HG03469 (cell line): ENCODE measurements at regions not wholly inside any gene's neighbourhood (a gene's known extent, or its start where the extent isn't known, plus 50 kb on each side); places are given as distances from the start of the nearest gene placed in this dataset.
"Not testable (repeated sequence)": the region's sequence is repeated elsewhere in the genome, so short reads cannot be mapped to it uniquely, and the experiment has no call there.

Source experiments
- ATAC-seq: cut with Tn5 transposase; IDR thresholded peaks from one replicate; pipeline ENCODE4 v1.9.1; 2021; ENCODE audit warnings: mild to moderate bottlenecking, moderate library complexity, moderate number of reproducible peaks; ENCODE audit not compliant: unreplicated experiment

GRCh38 chr7:16267953-16268820 is 153.2 kb downstream of the CRPPA start:
- no peak for ATAC-seq

- ATAC-seq = no peak
Measured at GRCh38 chr7:16266877-16267276, 154.5 kb downstream of the CRPPA start.

GRCh38 chr7:16266470-16266869 is 154.9 kb downstream of the CRPPA start:
- ATAC-seq = not testable (repeated sequence)

- ATAC-seq = no peak
Measured at GRCh38 chr7:16265863-16266458, 155.4 kb downstream of the CRPPA start.

- no peak for ATAC-seq
Measured at GRCh38 chr7:16264823-16265804, 156.2 kb downstream of the CRPPA start.

- no peak for ATAC-seq
Measured at GRCh38 chr7:16264036-16264819, 157.1 kb downstream of the CRPPA start.

DNA sequence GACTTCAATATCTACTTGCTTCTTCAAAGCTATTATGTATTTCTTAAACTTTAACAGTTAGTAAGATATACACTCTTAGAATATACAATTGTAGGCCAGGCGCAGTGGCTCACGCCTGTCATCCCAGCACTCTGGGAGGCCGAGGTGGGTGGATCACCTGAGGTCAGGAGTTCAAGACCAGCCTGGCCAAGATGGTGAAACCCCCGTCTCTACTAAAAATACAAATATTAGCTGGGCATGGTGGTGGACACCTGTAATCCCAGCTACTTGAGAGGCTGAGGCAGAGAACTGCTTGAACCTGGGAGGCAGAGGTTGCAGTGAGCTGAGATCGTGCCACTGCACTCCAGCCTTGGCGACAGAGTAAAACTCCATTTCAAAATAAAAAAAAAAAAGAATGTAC is 158.0 kb downstream of the CRPPA start:
- not testable (repeated sequence) for ATAC-seq

- no peak for ATAC-seq
Measured at GRCh38 chr7:16261654-16262053, 159.7 kb downstream of the CRPPA start.

GRCh38 chr7:16261100-16261499 is 160.2 kb downstream of the CRPPA start:
- ATAC-seq = no peak

DNA sequence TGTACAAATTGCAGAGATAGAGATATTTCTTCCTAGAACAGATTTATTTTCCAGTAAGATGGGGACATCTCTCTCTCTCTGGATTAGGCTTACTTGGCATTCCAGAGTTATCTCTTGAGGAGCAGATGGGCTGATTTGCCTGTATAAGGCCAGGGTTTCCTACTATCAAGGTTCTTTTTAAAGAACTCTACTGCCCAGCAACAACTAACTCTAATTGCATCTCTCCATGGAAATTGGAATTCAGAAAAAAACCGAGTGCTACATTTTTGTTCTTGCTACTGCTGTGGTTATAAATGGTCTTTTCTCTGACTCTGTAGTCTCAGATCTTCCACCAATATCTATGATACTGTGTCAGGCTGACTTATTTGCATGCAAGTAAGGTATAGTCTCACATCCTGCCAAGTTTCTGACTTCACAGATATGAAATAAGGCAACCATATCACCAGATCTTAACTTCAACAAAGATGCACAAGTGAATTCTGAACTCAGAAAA is 161.1 kb downstream of the CRPPA start:
- peak; percentile 91 for ATAC-seq

DNA sequence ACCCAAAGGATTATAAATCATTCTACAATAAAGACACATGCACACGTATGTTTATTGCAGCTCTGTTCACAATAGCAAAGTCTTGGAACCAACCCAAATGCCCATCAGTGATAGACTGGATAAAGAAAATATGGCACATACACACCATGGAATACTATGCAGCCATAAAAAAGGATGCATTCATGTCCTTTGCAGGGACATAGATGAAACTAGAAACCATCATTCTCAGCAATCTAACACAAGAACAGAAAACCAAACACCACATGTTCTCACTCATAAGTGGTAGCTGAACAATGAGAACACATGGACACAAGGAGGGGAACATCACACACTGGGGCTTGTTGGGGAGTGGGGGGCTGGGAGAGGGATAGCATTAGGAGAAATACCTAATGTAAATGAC is 164.9 kb downstream of the CRPPA start:
- not testable (repeated sequence) for ATAC-seq

DNA sequence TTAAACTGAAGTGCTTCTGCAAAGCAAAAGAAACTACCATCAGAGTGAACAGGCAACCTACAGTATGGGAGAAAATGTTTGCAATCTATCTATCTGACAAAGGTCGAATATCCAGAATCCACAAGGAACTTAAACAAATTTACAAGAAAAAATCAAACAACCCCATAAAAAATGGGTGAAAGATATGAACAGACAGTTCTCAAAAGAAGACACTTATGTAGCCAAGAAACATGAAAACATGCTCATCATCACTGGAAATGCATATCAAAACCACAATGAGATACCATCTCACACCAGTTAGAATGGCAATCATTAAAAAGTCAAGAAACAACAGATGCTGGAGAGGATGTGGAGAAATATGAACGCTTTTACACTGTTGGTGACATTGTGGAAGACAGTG is 165.4 kb downstream of the CRPPA start:
- not testable (repeated sequence) for ATAC-seq

GRCh38 chr7:16250655-16251054 is 170.7 kb downstream of the CRPPA start:
- ATAC-seq = not testable (repeated sequence)

DNA sequence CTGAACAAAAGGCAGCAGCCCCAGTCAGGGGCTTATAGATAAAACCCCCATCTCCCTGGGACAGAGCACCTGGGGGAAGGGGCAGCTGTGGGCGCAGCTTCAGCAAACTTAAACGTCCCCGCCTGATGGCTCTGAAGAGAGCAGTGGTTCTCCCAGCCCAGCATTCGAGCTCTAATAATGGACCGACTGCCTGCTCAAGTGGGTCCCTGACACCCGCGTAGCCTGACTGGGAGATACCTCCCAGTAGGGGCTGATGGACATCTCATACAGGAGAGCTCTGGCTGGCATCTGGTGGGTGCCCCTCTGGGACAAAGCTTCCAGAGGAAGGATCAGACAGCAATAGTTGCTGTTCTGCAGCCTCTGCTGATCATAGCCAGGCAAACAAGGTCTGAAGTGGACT is 172.1 kb downstream of the CRPPA start:
- ATAC-seq = not testable (repeated sequence)

- ATAC-seq = not testable (repeated sequence)
Measured at GRCh38 chr7:16248556-16248955, 172.8 kb downstream of the CRPPA start.

GRCh38 chr7:16244469-16244868 is 176.9 kb downstream of the CRPPA start:
- no peak for ATAC-seq

DNA sequence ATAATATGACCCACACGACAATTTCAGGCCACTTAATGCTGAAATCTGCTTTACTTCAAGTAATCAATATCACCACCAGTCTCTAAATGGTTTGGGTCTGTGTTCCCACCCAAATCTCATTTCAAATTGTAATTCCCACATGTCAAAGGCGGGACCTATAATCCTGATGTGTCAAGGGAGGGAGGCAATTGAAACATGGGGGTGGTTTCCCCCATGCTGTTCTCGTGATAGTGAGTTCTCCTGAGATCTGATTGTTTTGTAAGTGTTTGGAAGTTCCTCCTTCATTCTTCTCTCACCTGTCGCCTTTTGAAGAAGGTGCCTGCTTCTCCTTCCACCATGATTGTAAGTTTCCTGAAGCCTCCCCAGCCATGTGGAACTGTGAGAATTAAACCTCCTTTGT is 178.4 kb downstream of the CRPPA start:
- ATAC-seq = no peak

- ATAC-seq = no peak
Measured at GRCh38 chr7:16241017-16241416, 180.3 kb downstream of the CRPPA start.

DNA sequence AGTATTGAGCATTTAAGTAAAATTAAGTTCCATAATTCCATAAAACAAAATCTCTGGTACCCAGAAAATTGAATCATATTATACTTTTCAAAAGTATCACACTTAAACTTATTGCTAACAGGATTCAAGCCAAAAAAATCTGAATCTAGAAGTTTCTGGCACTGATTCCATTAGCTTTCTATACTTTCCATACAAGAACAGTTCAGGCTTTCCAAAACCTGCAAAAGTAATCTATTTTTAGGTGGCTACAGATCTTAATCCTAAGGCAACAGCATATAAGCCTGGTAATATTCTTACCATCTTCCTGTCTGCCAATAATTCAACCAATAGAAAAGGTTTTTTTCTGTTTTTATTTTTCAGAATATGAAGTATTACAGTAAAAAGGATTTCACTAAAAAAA is 185.0 kb downstream of the CRPPA start:
- ATAC-seq = no peak
